GM12874 (cell line): ENCODE measurements at regions not wholly inside any gene's neighbourhood (a gene's known extent, or its start where the extent isn't known, plus 50 kb on each side); places are given as distances from the start of the nearest gene placed in this dataset.

Experiments used
- CTCF ChIP-seq: IDR thresholded peaks from 2 replicates; pipeline ENCODE4 v1.5.1; 2011; ENCODE audit warnings: low read depth, mild to moderate bottlenecking, control low read depth, low read length, moderate library complexity; ENCODE audit not compliant: insufficient read depth

DNA sequence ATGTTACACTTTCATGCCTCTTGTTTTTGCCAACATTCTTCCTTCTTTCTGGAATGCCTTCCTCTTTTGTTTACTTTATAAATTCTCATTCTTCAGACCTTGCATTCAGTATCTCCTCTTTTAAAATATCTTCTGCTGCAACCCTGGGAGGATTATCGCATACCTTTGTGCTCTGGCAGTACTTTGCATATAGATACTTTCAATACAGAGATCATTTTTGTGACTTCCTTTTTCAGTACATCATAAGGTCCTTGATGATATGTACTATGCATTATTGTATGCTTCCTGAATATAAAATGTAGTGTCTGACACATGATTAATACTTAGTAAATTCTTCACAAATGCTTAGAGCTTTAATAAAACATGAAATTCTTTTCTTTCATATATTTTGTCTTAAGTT, 538.7 kb downstream of the TRIB2 start:
- no peak for TF ChIP-seq CTCF

GRCh38 chr2:13260402-13260801, 543.7 kb downstream of the TRIB2 start:
- TF ChIP-seq CTCF: no peak

DNA sequence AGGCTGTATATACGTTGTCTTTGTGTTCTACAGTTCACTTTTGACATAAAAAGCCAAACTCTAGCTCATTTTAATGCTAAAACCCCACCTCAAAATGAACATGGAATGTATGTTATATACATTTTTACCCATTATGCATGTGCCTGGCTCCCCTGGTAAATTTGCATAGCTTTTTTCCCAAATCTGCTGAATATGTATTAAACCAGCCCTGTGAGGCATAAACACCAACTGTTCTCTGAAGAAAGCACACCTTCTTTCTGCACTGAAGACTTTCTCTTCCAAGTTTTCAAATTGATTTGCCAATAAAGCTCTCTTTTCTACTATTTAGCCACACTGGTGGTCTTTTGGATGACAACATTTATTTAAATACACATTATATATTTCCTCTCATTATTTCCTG, 549.4 kb downstream of the TRIB2 start:
- no peak for TF ChIP-seq CTCF

GRCh38 chr2:13284688-13285087, 568.0 kb downstream of the TRIB2 start:
- no peak for TF ChIP-seq CTCF

- no peak for TF ChIP-seq CTCF
Observed at GRCh38 chr2:13289310-13289709, 572.6 kb downstream of the TRIB2 start.

- no peak for TF ChIP-seq CTCF
Observed at GRCh38 chr2:13308989-13309388, 592.3 kb downstream of the TRIB2 start.

- no peak for TF ChIP-seq CTCF
Observed at GRCh38 chr2:13332060-13332459, 615.3 kb downstream of the TRIB2 start.

DNA sequence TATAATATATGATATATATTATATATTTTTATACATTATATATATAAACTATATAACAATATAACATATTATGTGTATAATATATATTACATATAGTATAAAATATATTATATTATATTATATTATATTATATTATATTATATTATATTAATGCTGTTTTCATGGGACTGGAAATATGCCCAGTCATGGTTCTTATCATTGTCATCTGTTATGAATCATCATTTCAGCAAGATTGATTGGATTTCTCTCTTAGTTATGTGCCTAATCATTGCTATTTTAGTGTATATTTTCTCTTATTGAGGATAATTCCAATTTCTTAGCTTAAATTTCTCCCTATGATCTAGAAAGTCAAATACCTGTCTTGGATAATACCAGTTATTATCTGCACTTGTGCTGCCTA, 617.8 kb downstream of the TRIB2 start:
- no peak for TF ChIP-seq CTCF
